H1 (cell line): ENCODE measurements at regions not wholly inside any gene's neighbourhood (a gene's known extent, or its start where the extent isn't known, plus 50 kb on each side); places are given as distances from the start of the nearest gene placed in this dataset.

Experiments used
- CTCF ChIA-PET: fragments of 300-600 bp; sonication (Branson Sonifier 250); formaldehyde crosslinking; loops from one replicate; lab custom pipeline; 2021; ENCODE audit not compliant: partially characterized antibody; lab: Charles Lee
- POLR2A ChIA-PET: fragments of 300-600 bp; sonication (Branson Sonifier 250); formaldehyde crosslinking; loops from one replicate; lab custom pipeline; 2021; ENCODE audit warnings: inconsistent platforms; ENCODE audit not compliant: partially characterized antibody; lab: Charles Lee
- DNase-seq, 2 experiments: peaks; one replicate each; pipeline versions ENCODE4 v3.0.0 to v3.0.0-alpha.2; 2010 to 2022; ENCODE audit warnings: low spot score in 2 of 2, low read depth in 1 of 2, mixed read lengths in 1 of 2
- FAIRE-seq: peaks from 2 replicates; lab custom pipeline; 2011; peaks lifted over from hg19 to GRCh38; lab: Jason Lieb, UNC
- H2AFZ ChIP-seq: 2 replicates; pipeline ENCODE4 v1.8.1; 2012; ENCODE audit warnings: low read length, inconsistent platforms
- H2AK5ac ChIP-seq: 2 replicates; pipeline ENCODE4 v1.6.1; 2013; ENCODE audit warnings: low read depth, low read length
- H2BK120ac ChIP-seq: replicated peaks from 2 replicates; pipeline ENCODE3; 2013; ENCODE audit warnings: low read depth, low read length, inconsistent platforms
- H2BK12ac ChIP-seq: 2 replicates; pipeline ENCODE4 v1.6.1; 2013; ENCODE audit warnings: low read depth, low read length
- H2BK15ac ChIP-seq: 2 replicates; pipeline ENCODE4 v1.6.1; 2013; ENCODE audit warnings: low read length
- H2BK20ac ChIP-seq: 2 replicates; pipeline ENCODE4 v1.6.1; 2013; ENCODE audit warnings: low read length
- H2BK5ac ChIP-seq: 2 replicates; pipeline ENCODE4 v1.6.1; 2013; ENCODE audit warnings: low read depth, low read length
- H3K14ac ChIP-seq: 2 replicates; pipeline ENCODE4 v1.6.1; 2013; ENCODE audit warnings: inconsistent platforms; ENCODE audit not compliant: insufficient read length
- H3K18ac ChIP-seq: 2 replicates; pipeline ENCODE4 v1.6.1; 2013; ENCODE audit warnings: low read length; ENCODE audit errors: extremely low read depth
- H3K23ac ChIP-seq: 2 replicates; pipeline ENCODE4 v1.6.1; 2013; ENCODE audit warnings: inconsistent platforms; ENCODE audit not compliant: insufficient read length
- H3K23me2 ChIP-seq: 2 replicates; pipeline ENCODE4 v1.6.1; 2013; ENCODE audit warnings: low read depth, low read length
- H3K27ac ChIP-seq: 2 replicates; pipeline ENCODE4 v1.6.1; 2011; ENCODE audit warnings: low read depth, low read length, inconsistent platforms
- H3K27me3 ChIP-seq, 4 experiments: replicated peaks in 1 of 4; 1 replicate in 1 of 4; 2 replicates in 3 of 4; pipeline versions ENCODE4 v1.6.1 to v1.8.1; 2011 to 2013; ENCODE audit warnings: low read length in 3 of 4, mild to moderate bottlenecking in 3 of 4, inconsistent platforms in 2 of 4, mixed read lengths in 2 of 4, moderate library complexity in 1 of 4; ENCODE audit not compliant: control insufficient read depth in 3 of 4, insufficient read depth in 3 of 4; ENCODE audit errors: extremely low read depth in 1 of 4
- H3K36me3 ChIP-seq, 4 experiments: 2 replicates each; pipeline versions ENCODE4 v1.6.1 to v1.8.1; 2011 to 2013; ENCODE audit warnings: mild to moderate bottlenecking in 4 of 4, low read length in 3 of 4, moderate library complexity in 2 of 4, control low read depth in 1 of 4, inconsistent platforms in 1 of 4; ENCODE audit not compliant: insufficient read depth in 4 of 4, control insufficient read depth in 2 of 4
- H3K4ac ChIP-seq: replicated peaks from 2 replicates; pipeline ENCODE3; 2013; ENCODE audit warnings: low read length, low read depth, mixed read lengths, inconsistent platforms; ENCODE audit not compliant: insufficient read length
- H3K4me1 ChIP-seq, 4 experiments: replicated peaks in 1 of 4; 1 replicate in 1 of 4; 2 replicates in 3 of 4; pipeline versions ENCODE4 v1.6.1 to v1.8.1; 2011 to 2013; ENCODE audit warnings: low read length in 3 of 4, inconsistent platforms in 2 of 4, mixed read lengths in 1 of 4; ENCODE audit not compliant: insufficient read depth in 4 of 4, control insufficient read depth in 3 of 4
- H3K4me2 ChIP-seq, 2 experiments: 2 replicates each; pipeline versions ENCODE4 v1.6.1 to v1.8.1; 2011 to 2013; ENCODE audit warnings: low read depth in 2 of 2, low read length in 2 of 2, control low read depth in 1 of 2, inconsistent platforms in 1 of 2, mild to moderate bottlenecking in 1 of 2; ENCODE audit not compliant: insufficient read depth in 1 of 2
- H3K4me3 ChIP-seq, 4 experiments: fragments of 200-600, 300-600 bp in 1 of 4; sonication (generic), shearing (Covaris generic), sonication (Bioruptor Twin) in 1 of 4; 2 replicates each; pipeline versions ENCODE4 v1.5.1 to v1.8.1; 2011 to 2016; ENCODE audit warnings: low read length in 4 of 4, low read depth in 3 of 4, control low read depth in 2 of 4, inconsistent platforms in 2 of 4, mild to moderate bottlenecking in 2 of 4, mixed read lengths in 1 of 4, moderate library complexity in 1 of 4; ENCODE audit not compliant: insufficient read depth in 2 of 4; ENCODE audit errors: extremely low read depth in 1 of 4
- H3K56ac ChIP-seq: replicated peaks from 2 replicates; pipeline ENCODE3; 2013; ENCODE audit warnings: low read depth, mild to moderate bottlenecking, mixed read lengths, low read length, inconsistent platforms; ENCODE audit not compliant: insufficient read length
- H3K79me1 ChIP-seq: 2 replicates; pipeline ENCODE4 v1.6.1; 2013; ENCODE audit warnings: low read depth, low read length, control low read depth
- H3K79me2 ChIP-seq, 2 experiments: 2 replicates each; pipeline versions ENCODE4 v1.6.1 to v1.8.1; 2012 to 2013; ENCODE audit warnings: low read length in 2 of 2, mild to moderate bottlenecking in 2 of 2, inconsistent platforms in 1 of 2; ENCODE audit not compliant: insufficient read depth in 2 of 2, control insufficient read depth in 1 of 2
- H3K9ac ChIP-seq, 4 experiments: replicated peaks in 1 of 4; 1 replicate in 1 of 4; 2 replicates in 3 of 4; pipeline versions ENCODE4 v1.6.1 to v1.8.1; 2011 to 2013; ENCODE audit warnings: low read depth in 3 of 4, low read length in 3 of 4, control low read depth in 2 of 4, mild to moderate bottlenecking in 2 of 4, moderate library complexity in 2 of 4, inconsistent platforms in 1 of 4; ENCODE audit errors: extremely low read depth in 1 of 4
- H3K9me3 ChIP-seq, 2 experiments: 2 replicates each; pipeline versions ENCODE4 v1.6.1 to v1.8.1; 2012 to 2013; ENCODE audit warnings: mild to moderate bottlenecking in 2 of 2, moderate library complexity in 2 of 2, control low read depth in 1 of 2, inconsistent platforms in 1 of 2, low read depth in 1 of 2, low read length in 1 of 2, mixed read lengths in 1 of 2; ENCODE audit not compliant: insufficient read depth in 2 of 2
- H4K20me1 ChIP-seq, 2 experiments: replicated peaks in 1 of 2; 2 replicates each; pipeline versions ENCODE3 to v1.8.1; 2011 to 2013; ENCODE audit warnings: inconsistent platforms in 2 of 2, low read length in 2 of 2, mild to moderate bottlenecking in 1 of 2; ENCODE audit not compliant: insufficient read depth in 2 of 2, control insufficient read depth in 1 of 2
- H4K5ac ChIP-seq: 2 replicates; pipeline ENCODE4 v1.6.1; 2013; ENCODE audit warnings: low read length, low read depth, mixed read lengths, inconsistent platforms; ENCODE audit not compliant: insufficient read length
- H4K8ac ChIP-seq: 2 replicates; pipeline ENCODE4 v1.8.0; 2013; ENCODE audit warnings: mild to moderate bottlenecking, moderate library complexity, low read length, inconsistent platforms; ENCODE audit not compliant: insufficient read depth; ENCODE audit errors: extremely low read depth
- H4K91ac ChIP-seq: replicated peaks from 2 replicates; pipeline ENCODE3; 2013; ENCODE audit warnings: low read length, mixed read lengths, inconsistent platforms; ENCODE audit not compliant: insufficient read length
- ATF2 ChIP-seq: IDR thresholded peaks from 2 replicates; pipeline ENCODE4 v1.6.1; 2012; ENCODE audit warnings: low read length, inconsistent platforms
- CTBP2 ChIP-seq: IDR thresholded peaks from 2 replicates; pipeline ENCODE4 v1.7.0; 2011; ENCODE audit warnings: borderline replicate concordance, mild to moderate bottlenecking, moderate library complexity, mixed read lengths, low read length; ENCODE audit not compliant: insufficient read depth, insufficient read length
- EP300 ChIP-seq, 2 experiments: IDR thresholded peaks; 1 replicate in 1 of 2; 2 replicates in 1 of 2; pipeline ENCODE4 v1.6.1; 2011 to 2012; ENCODE audit warnings: low read depth in 2 of 2, low read length in 2 of 2, mild to moderate bottlenecking in 2 of 2, borderline replicate concordance in 1 of 2, inconsistent platforms in 1 of 2, moderate library complexity in 1 of 2
- JUND ChIP-seq: IDR thresholded peaks from 2 replicates; pipeline ENCODE4 v1.6.1; 2011; ENCODE audit warnings: mild to moderate bottlenecking, improper control_type of control experiment, low read length
- KDM4A ChIP-seq: IDR thresholded peaks from one replicate; pipeline ENCODE4 v1.7.1; 2012; ENCODE audit warnings: low read depth, mild to moderate bottlenecking, moderate library complexity, low read length, inconsistent platforms; ENCODE audit not compliant: severe bottlenecking
- POLR2A ChIP-seq, 2 experiments: IDR thresholded peaks; 1 replicate in 1 of 2; 2 replicates in 1 of 2; pipeline ENCODE4 v1.6.1; 2011; ENCODE audit warnings: low read depth in 2 of 2, low read length in 2 of 2, mild to moderate bottlenecking in 2 of 2; ENCODE audit errors: control extremely low read depth in 1 of 2
- RFX5 ChIP-seq: IDR thresholded peaks from 2 replicates; pipeline ENCODE4 v1.6.1; 2011; ENCODE audit warnings: low read depth, low read length, improper control_type of control experiment, borderline replicate concordance
- RNF2 ChIP-seq: fragments of 200-900, 300-1000 bp; sonication (generic); IDR thresholded peaks from 2 replicates; pipeline ENCODE4 v1.7.1; 2016; ENCODE audit warnings: borderline replicate concordance, low read depth, mild to moderate bottlenecking, antibody characterized with exemption, low read length; ENCODE audit not compliant: poor library complexity, severe bottlenecking; ENCODE audit errors: missing control alignments
- SP4 ChIP-seq: IDR thresholded peaks from 2 replicates; pipeline ENCODE4 v1.6.1; 2012; ENCODE audit warnings: low read length, inconsistent platforms
- SRF ChIP-seq: IDR thresholded peaks from 2 replicates; pipeline ENCODE4 v1.6.1; 2011; ENCODE audit warnings: mild to moderate bottlenecking, low read depth, low read length, moderate library complexity
- TAF1 ChIP-seq: IDR thresholded peaks from 2 replicates; pipeline ENCODE4 v1.6.1; 2011; ENCODE audit warnings: mild to moderate bottlenecking, low read depth, low read length
- TAF7 ChIP-seq: optimal IDR thresholded peaks from 2 replicates; pipeline ENCODE3; 2011; ENCODE audit warnings: low read depth, mild to moderate bottlenecking, inconsistent platforms, low read length, moderate library complexity, borderline replicate concordance
- WGBS, 2 experiments: shearing (Covaris generic) in 1 of 2; methylation state at CpG; one replicate each; pipeline versions ENCODE4 v1.1.6 to v1.1.7; 2013 to 2015; ENCODE audit warnings: low lambda C conversion rate in 2 of 2, mixed read lengths in 2 of 2, inconsistent platforms in 1 of 2, low coverage in 1 of 2, missing lambda C conversion rate in 1 of 2; ENCODE audit not compliant: insufficient replicate concordance in 2 of 2, insufficient coverage in 1 of 2, insufficient read length in 1 of 2; ENCODE audit errors: extremely low coverage in 1 of 2, missing lambda C conversion rate in 1 of 2; 5-methylcytosine and 5-hydroxymethylcytosine counted together

DNA sequence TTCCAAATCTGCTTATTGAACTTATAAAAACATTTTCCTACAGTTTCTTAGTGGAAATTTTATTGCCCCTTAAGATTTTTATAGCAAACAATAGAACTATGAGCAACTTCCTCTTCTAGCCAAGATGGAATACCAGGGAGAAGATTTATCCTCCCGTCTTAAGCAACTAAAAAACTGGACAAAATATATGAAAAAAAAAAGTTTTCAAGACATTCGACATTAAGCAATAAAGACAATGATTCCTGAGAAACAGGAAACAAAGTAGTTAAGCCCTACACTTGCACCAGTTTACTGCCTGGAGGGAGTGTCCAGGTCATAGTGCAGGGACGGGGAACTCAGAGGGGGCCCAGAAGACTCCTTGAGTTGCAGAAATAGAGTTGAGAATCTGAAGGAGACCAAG, 516.1 kb upstream of the DIPK2B start:
- H3K14ac ChIP-seq, result no peak overlapping the region
- no peaks in the 10 kb centered on the region for H3K36me3 ChIP-seq
- H4K8ac ChIP-seq, result no peak overlapping the region
- H4K5ac ChIP-seq, result no peak overlapping the region
- no peaks in the 10 kb centered on the region for H3K9me3 ChIP-seq
- H2BK20ac ChIP-seq, result no peak overlapping the region
- no peak overlapping the region for H2BK15ac ChIP-seq
- no peak overlapping the region for H2BK12ac ChIP-seq
- DNase-seq (no peak), FAIRE-seq (no peak)
- H3K27ac ChIP-seq, result no peak overlapping the region
- WGBS, 2 experiments, result 90% methylated on average over 3 of the region's 3 CpGs; no CpG with 5 or more reads in 1 of the 2 experiments
- H3K4ac ChIP-seq, result no peak overlapping the region
- no peaks in the 10 kb centered on the region for H3K23me2 ChIP-seq
- no peak overlapping the region for H2AK5ac ChIP-seq
- no peak overlapping the region for H3K18ac ChIP-seq
- no peak overlapping the region for H2BK120ac ChIP-seq
- no peaks in the 10 kb centered on the region for H3K27me3 ChIP-seq
- no peak overlapping the region for H3K56ac ChIP-seq
- H3K4me2 ChIP-seq, result no peak overlapping the region
- H2BK5ac ChIP-seq, result no peak overlapping the region
- no peak overlapping the region for H3K23ac ChIP-seq
- no peak overlapping the region for H3K4me3 ChIP-seq
- no peaks in the 10 kb centered on the region for H3K79me2 ChIP-seq
- H4K20me1 ChIP-seq, result no peaks in the 10 kb centered on the region
- peaks cover 0 to 4% (median 0%) of the 10 kb centered on the region in 4 experiments; a peak in 1 of 7 replicates for H3K4me1 ChIP-seq
- H3K9ac ChIP-seq, result no peak overlapping the region
- no peak overlapping the region for H4K91ac ChIP-seq
- no peaks in the 10 kb centered on the region for H3K79me1 ChIP-seq
- POLR2A ChIA-PET, result interaction anchor here (0.7 kb wide), 1 partner anchor 378 kb away, joined by 3 read pairs; no protein-coding TSS in a partner anchor
- CTCF ChIA-PET, result no interaction called here
- TF ChIP-seq CTBP2 (no peak), JUND (no peak), ATF2 (no peak), RNF2 (no peak), TAF1 (no peak), POLR2A (IDR thresholded peaks at IDR 0.05; ENCODE audit: control extremely low read depth in 1 of 2, low read depth in 2 of 2, low read length in 2 of 2) (no peak), RFX5 (no peak), EP300 (IDR thresholded peaks at IDR 0.05; ENCODE audit: borderline replicate concordance in 1 of 2, low read depth in 2 of 2, low read length in 2 of 2) (no peak), SRF (no peak), KDM4A (no peak), TAF7 (no peak), SP4 (no peak)
- TF ChIP-seq, all 59 proteins: peak for 0
- H2AFZ ChIP-seq, result no peak overlapping the region
